ENCODE measurements at regions not wholly inside any gene's neighbourhood (a gene's known extent, or its start where the extent isn't known, plus 50 kb on each side); places are given as distances from the start of the nearest gene placed in this dataset.

- Histone ChIP-seq H3K27me3 (no peaks in the 10 kb centered on the region), H3K4me3 (no peak overlapping the region), H3K4me1 (ENCODE audit: low read depth) (no peaks in the 10 kb centered on the region), H3K27ac (no peak overlapping the region), H3K9me3 (ENCODE audit: low read depth) (no peaks in the 10 kb centered on the region), H3K36me3 (no peaks in the 10 kb centered on the region)
- no peak for DNase-seq (ENCODE audit: low read depth in 1 of 2, low spot score in 1 of 2)
- no peak for TF ChIP-seq CTCF (IDR thresholded peaks at IDR 0.05; ENCODE audit: low read depth, low read length)
Observed at GRCh38 chr7:118563311-118563710, 338.8 kb downstream of the ANKRD7 start.

- Histone ChIP-seq H3K9me3 (ENCODE audit: low read depth) (no peaks in the 10 kb centered on the region), H3K4me1 (ENCODE audit: low read depth) (no peaks in the 10 kb centered on the region), H3K27ac (no peak overlapping the region), H3K27me3 (no peaks in the 10 kb centered on the region), H3K4me3 (no peak overlapping the region), H3K36me3 (no peaks in the 10 kb centered on the region)
- no peak for DNase-seq (ENCODE audit: low read depth in 1 of 2, low spot score in 1 of 2)
- TF ChIP-seq CTCF (IDR thresholded peaks at IDR 0.05; ENCODE audit: low read depth, low read length) = no peak
Observed at GRCh38 chr7:118572604-118573003, 348.1 kb downstream of the ANKRD7 start.

DNA sequence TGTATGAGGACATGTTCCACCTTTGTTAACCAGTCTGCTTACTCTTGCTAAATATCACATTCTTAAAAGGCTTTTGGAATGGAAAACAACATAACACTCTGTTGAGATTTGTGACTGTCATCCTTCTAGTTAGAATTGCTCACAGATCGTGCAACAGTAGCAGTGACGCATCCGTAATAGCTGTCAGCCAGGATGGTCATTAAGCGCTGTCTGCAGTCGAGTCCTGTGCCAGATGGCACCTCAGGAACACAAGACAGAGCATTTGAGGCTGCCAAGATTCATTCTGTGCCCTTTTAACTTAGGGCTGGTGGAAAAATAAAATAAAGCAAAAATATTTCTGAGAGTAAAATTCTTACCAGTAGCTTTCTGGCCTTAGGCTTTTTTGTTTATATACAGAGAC, 348.6 kb downstream of the ANKRD7 start:
- no peak for TF ChIP-seq CTCF (IDR thresholded peaks at IDR 0.05; ENCODE audit: low read depth, low read length)
- Histone ChIP-seq H3K27me3 (no peaks in the 10 kb centered on the region), H3K9me3 (ENCODE audit: low read depth) (no peaks in the 10 kb centered on the region), H3K4me3 (no peak overlapping the region), H3K36me3 (no peaks in the 10 kb centered on the region), H3K27ac (no peak overlapping the region), H3K4me1 (ENCODE audit: low read depth) (no peaks in the 10 kb centered on the region)
- no peak for DNase-seq (ENCODE audit: low read depth in 1 of 2, low spot score in 1 of 2)

GRCh38 chr7:118575393-118575948, 351.0 kb downstream of the ANKRD7 start:
- no peak for DNase-seq (ENCODE audit: low read depth in 1 of 2, low spot score in 1 of 2)
- Histone ChIP-seq H3K9me3 (ENCODE audit: low read depth) (no peaks in the 10 kb centered on the region), H3K27ac (no peak overlapping the region), H3K4me3 (no peak overlapping the region), H3K27me3 (no peaks in the 10 kb centered on the region), H3K36me3 (no peaks in the 10 kb centered on the region), H3K4me1 (ENCODE audit: low read depth) (no peaks in the 10 kb centered on the region)
- TF ChIP-seq CTCF (IDR thresholded peaks at IDR 0.05; ENCODE audit: low read depth, low read length) = no peak

- no peaks in the 10 kb centered on the region for H3K27me3 ChIP-seq
- no peaks in the 10 kb centered on the region for H3K4me1 ChIP-seq (ENCODE audit: low read depth)
- DNase-seq (ENCODE audit: low read depth in 1 of 2, low spot score in 1 of 2) = no peak
- no peak overlapping the region for H3K4me3 ChIP-seq
- no peaks in the 10 kb centered on the region for H3K9me3 ChIP-seq (ENCODE audit: low read depth)
- H3K27ac ChIP-seq = no peak overlapping the region
- no peak for TF ChIP-seq CTCF (IDR thresholded peaks at IDR 0.05; ENCODE audit: low read depth, low read length)
- no peaks in the 10 kb centered on the region for H3K36me3 ChIP-seq
Observed at GRCh38 chr7:118580743-118581382, 356.4 kb downstream of the ANKRD7 start.

Measured in cardiac muscle cell (in vitro differentiated cells and primary cell).